Renal cortex interstitium (tissue), 11 donors: ENCODE measurements at regions not wholly inside any gene's neighbourhood (a gene's known extent, or its start where the extent isn't known, plus 50 kb on each side); places are given as distances from the start of the nearest gene placed in this dataset.
"Not testable (repeated sequence)": the region's sequence is repeated elsewhere in the genome, so short reads cannot be mapped to it uniquely, and the experiment has no call there.

Experiments
- DNase-seq, 11 donors: peaks; one replicate each; pipeline ENCODE4 v3.0.0-alpha.2; 2013; ENCODE audit warnings: low read depth in 9 of 11, low spot score in 4 of 11; ENCODE audit errors: extremely low read depth in 1 of 11

DNA sequence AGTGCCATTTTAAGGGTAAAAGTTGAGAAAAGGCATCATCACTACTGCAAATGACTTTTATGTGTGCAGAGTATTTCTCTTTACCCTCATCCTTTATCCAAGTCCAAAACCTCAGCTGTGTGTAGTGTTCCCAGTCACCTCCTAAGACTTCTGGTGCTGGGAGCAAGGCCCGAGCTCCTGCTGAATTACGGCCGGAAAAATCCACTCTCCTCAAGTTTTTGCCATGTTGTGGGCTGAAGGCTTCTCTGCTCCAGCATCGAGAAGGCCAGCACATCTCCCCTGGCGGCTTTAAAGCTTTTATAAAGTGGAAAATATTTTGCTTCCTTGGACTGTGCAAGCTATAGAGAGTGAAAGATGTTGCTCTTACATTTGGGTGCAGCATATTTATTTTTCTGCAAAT lies 153.2 kb upstream of the THBS2 start:
- no peak for DNase-seq

DNA sequence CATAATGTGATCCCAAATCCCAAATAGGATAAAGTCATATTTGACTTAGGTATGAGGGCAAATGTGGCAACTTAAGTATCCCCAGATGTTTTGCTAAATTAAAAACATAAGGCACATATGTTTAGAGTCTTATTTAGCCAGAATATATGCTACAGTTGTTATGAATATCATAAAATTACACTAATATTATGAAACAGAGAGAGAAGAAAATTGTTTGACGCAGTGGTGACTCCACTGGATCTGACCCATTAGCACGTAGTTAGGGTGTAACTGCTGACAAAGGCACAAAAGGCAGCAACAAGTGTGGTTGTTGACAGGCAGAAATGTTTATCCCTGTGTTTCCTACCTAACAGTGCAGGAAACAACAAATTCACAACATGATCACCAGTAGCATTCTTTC lies 152.4 kb upstream of the THBS2 start:
- DNase-seq, result no peak

DNA sequence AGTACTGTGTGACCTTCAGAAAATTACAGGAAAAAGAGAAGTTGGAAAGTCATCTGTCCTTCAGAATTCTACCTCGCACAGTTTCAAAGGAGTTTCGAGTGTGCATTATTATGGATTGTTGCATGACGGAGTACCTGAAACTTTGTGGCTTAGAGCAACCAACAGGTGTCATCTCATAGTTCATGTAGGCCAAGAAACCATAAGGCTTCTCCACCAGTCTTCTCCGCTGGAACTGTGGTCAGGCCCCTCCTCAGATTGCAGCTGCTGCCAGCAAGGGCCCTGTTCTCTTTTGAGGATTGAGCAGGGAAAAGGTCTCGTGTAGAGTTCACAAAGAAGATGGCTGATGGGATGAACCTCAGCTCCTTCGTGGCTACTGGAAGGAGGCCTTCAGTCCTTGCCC lies 151.2 kb upstream of the THBS2 start:
- no peak for DNase-seq

DNA sequence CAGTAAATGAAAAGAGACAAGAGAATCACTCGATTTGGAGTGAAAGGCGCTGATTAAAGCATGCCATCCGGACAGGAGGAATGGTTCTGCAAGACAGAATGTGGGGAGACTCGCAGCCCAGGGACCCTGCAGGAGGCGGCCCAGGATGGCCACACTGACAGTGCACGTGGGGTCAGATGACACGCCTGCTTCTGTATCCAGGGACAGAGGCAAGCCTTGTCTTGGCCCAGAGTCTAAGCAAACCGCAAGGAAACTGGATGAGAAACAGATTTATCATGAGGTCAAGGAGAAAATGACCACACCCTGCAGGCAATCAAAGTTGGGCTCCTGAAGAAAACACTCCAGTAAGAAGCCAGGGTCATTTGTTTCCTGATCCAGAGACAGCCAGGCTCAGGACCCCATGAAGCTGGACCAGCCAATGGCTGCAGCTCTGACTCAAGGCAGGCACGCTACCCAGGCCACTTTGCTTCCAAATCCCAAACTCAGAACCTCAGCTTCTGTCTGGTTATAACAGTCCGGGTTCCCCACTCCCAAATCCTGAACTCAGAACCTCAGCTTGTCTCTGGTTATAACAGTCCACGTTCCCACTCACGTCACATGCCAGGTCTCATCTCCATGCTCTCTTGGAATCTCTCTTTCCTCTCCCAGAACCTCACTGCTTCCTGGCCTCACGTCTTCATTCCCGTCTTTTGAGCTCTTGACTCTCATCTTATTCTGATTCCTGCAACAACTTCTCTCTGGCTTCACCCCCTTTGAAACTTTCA lies 144.9 kb upstream of the THBS2 start:
- no peak for DNase-seq

DNA sequence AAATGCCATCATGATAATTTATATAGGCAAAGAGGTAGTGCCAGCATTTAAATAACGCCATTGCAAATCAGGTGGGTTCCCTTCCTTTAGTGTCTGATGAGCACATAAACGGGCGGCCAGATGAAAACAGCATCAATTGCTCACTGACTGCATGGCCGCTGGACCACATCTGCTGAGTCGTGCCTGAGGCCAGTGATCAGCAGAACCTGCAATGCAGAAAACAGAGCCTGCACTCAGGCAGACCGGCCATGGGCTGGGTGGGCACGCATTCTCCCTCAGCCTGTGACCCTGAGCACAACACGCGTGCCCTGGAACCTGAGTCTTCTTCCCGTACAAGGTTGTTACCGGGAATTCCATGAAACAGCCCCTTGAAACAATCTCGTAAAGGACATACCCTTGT lies 144.0 kb upstream of the THBS2 start:
- no peak for DNase-seq

DNA sequence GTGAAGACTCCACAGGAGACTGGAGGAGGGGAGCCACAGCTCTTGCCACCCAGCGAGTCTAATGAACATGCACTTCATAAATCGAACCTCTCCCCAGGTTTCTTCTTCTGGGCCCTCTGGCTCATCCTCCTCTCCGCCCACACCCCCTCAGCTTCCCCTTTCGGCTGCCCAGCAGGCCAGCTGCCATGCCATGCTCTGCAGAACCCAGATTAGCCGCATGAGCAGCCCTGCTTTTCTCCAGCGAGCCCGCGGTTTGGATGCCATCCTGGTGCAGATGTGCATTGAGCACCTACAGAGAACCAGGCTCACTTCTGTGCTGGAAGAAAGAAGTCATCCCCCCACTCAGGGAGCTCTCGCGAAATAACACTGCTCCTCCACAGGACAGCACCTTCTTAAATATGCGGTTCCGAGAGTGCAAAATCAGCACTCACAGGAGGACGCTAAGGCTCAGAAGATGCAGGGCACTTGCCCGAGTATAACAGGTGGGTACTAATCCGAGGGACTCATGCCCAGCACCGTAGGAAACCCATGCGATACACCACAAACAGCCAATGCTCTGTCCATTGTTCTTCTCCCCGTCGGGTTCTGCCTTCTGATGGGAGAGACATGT lies 143.0 kb upstream of the THBS2 start:
- no peak for DNase-seq

DNA sequence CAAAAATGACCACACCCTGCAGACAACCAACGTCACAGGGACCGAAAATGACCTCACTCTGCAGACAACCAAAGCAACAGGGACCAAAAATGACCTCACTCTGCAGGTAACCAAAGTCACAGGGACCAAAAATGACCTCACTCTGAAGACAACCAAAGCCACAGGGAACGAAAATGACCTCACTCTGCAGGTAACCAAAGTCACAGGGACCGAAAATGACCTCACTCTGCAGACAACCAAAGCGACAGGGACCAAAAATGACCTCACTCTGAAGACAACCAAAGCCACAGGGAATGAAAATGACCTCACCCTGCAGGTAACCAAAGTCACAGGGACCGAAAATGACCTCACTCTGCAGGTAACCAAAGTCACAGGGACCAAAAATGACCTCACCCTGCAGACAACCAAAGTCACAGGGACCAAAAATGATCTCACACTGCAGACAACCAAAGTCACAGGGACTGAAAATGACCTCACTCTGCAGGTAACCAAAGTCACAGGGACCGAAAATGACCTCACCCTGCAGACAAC lies 142.4 kb upstream of the THBS2 start:
- not testable (repeated sequence) for DNase-seq

DNA sequence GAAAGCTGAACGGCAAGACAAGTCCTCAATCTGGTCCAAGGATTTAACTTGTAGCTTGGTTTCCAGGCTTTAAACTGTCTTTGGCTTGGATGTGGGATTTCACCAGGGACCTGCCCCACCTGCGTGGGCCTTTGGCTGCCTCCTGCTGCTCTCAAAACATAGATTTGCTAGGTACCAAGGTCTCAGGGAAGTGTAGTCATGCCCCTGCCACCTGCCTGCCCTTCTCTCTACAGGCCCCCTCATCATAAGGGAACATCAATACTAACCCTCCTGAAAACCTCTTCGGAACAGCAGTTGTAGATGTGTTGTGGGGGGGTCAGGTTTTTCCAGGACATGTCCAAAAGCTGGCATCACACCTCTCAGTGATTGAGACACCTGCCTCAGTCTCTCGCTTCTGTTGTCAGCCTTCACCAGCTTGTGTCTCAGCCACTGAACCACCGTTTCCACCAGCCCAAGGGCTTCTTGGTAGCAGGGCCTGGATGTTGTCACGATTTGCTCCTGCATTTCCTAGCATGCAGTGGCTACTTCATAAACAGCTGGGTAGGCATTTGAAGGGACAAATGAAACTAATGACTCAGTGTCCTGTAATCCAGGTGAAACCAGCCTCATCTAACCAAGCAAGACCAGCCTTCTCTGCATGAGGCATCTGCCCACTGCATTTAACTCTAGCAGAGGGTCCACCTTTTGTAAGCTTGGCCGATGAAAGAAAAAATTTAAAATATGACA lies 141.6 kb upstream of the THBS2 start:
- no peak for DNase-seq

DNA sequence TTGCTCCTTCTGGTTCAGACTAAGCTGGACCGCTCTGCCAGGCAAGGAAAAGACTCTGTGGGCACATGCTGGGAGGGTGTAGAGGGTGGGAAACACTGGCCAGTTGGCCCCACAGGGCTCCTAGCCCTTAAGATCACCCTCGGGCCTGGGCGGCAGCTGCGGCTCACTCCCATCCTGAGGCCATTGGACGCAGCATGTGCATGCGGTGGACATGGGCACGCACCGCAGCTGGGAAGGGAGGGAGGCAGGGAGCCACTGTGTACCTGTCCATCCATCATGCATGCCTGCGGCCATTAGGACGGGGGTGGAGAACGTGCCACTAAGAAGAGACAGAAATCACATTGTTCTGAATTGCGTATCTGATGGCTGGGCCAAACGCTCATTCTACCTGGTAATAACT lies 140.1 kb upstream of the THBS2 start:
- no peak for DNase-seq

DNA sequence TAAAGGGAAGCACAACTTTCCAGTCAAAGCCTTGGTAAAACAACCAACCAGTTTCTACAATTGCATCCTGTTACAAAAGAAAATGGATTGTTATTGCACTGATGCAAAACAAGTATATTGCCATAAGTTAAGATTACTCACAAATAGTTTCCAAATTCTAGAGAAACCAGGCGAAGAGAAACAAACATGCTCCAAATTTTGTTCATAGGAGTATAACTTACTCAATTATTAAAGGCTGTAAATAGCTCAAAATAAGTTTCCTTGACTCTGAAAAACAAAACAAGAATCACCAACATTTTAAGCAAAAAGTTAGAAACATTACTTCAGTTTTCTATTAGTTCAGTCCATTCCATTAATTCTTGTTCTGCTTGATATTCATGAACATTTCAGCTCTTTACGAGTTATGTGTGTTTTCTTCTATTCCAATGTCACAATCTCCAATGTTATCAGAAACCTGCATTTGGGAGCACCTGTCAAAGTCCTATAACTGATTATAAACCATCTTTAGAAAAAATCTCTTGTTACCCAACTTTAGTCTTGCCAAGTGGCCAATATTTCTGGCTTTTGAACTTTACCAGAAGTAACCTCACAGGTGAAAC lies 137.9 kb upstream of the THBS2 start:
- no peak for DNase-seq

DNA sequence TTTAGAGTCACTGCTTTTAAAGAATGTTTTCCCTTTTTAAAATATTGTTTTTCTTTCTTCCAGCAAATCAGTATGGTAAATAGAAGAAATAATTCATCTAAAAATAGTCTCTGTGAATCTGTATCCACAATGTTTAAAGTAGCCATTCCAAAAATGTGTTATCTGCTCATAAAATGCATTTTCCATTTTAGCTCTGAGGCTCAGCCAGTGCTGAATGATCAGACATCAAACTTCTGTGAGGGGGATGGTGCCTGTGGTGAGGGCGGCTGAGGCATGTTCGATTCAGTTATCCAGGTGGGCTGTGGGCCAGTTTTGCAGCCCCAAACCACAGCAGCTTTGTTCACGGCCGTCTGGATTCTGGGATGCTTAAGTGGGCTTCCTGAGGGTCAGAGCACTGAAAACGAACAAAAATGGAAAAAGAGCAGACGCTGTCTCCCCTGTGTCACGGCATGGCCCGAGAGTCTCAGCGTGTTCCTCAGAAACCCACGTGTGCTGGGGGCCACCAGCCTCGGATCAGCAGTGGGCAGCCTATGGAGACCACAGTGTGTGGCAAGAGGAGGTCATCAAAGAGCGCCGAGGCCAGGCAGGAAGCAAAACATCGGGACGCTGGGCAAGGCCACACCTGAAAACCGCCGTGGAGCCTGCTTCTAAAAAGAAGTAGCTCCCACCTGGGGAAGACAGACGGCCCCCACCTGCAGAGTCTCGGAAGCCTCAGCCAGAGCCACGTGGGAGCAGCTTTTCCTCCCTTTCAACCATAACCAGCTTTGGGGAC lies 134.9 kb upstream of the THBS2 start:
- DNase-seq, result no peak

DNA sequence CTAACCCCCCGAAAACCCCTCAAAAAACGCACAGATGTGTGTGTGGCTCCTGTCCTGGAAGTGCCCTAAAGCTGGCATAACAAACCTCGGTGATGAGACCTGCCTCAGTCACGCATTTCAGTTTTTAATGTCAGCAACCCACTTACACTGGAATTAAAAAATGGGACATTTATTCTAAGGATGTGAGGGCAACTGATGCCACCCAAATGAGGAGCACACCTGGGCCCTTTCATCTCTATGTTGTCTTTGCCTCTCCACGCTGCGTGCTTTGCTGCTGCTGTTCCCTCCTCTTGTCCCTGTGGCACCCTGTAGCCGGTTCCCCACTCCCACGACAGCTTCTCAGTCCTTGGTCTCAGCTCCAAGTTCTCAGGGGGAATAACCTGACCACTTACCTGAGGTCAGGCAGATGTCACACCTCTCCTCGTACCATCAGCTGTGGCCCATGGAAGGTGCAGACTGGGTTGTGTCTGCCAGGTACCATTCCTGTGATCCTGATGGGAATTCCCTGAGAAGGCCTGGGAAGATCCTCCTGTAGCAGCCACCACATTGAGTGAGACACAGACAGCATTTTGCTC lies 134.2 kb upstream of the THBS2 start:
- no peak for DNase-seq

DNA sequence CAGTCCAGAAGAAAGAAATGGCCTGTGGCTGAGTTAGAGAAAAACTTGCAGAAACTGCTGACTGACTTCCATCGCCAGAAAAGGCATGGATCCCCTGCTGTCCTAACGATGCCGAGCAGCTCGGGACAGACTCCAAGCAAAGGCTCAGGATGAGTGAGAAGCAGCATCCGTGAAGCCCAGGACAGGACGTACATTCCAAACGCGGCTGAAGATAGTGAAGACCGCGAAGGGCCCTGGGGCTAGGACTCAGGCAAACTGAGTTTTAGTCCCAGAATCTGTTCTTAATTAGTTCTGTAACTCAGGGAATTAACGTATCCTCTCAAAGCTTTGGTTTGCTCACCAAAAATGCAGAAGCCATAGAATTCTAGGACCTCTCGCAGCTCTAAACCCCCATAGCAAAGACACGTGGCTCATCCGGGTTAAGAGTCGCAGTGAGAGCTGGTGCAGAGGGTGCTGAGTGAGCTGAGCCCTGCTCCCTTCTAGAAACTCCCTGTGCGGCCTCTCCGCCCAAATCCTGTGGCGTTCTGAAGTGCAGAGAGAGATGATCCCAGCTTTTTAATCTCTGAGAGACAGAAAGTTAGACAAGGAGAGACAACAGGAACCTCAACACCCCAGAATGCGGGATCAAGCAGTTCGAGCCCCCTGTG lies 132.9 kb upstream of the THBS2 start:
- DNase-seq, result no peak

DNA sequence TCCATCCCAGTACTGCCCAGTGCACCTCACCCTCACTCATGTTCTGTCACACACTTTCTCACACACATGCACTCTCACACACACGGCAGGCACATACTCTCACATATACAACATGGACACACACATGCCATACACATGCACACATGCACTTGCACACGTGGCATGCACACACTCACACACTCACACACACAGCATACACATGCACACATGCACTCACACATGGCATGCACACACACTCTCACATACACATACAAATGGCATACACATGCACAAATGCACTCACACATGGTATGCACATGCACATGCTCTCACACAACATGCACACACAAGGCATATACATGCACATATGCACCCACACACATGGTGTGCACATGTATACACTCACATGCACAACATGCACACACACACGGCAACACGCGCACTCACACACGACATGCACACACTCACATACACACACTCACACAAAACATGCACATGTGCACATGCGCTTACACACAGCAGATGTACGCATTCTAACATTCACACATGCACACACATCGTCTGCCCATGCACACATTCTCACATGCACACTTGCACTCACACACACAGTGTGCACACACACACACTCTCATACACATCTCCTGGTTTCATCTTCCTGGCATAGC lies 131.7 kb upstream of the THBS2 start:
- no peak for DNase-seq

DNA sequence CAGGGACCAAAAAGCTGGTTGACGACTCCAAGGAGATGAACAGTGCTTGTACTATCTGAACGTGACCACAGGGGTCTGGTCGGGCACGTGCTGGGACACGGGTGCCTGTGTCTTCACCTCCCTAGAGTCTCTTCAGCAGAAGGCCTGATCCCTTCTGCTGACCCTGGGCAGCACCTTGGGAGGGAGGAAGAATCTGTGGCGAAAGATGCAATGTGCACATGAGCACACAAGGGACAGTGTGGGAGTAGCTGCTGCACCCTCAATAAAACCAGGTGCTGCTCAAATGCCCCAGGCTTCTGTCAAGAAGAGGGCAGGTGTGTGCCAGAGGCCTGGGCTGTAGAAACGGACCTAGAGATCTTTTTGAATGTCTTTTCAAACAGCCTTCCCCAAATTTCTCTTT lies 130.6 kb upstream of the THBS2 start:
- DNase-seq, result no peak

DNA sequence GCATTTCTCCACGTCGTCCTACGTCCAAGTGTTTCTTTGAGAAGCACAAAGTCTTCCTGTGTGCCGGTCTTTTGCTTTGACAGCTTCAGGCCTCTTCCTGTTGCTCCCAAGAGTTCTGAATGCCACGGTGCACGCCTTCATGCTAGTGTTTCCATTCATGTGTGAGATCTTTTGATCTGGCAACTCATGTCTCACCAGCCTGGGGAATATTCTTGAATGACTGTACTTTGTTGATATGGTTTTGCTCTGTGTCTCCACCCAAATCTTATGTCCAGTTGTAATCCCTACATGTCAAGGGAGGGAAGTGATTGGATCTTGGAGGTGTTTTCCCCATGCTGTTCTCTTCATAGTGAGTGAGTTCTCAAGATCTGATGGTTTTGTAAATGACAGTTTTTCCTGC lies 129.6 kb upstream of the THBS2 start:
- DNase-seq, result no peak

DNA sequence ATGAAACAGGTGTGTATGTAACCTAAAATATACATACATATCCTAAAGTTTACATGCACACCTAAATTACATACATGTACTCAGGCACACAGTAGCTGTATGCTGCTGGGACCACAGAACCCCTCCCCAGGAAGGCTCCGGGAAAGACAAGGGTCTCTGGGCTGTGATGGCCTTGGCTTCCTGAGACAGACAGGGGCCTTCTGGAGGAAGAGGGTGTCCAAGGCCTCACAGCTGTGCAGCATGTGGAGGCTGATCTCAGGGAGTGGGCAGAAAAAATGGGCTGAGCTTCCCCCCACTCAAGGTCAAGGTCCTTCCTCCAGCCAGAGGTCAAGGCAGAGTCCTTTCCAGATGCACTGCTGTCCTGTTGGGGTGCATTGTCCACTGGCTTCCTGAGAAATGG lies 129.1 kb upstream of the THBS2 start:
- no peak for DNase-seq

DNA sequence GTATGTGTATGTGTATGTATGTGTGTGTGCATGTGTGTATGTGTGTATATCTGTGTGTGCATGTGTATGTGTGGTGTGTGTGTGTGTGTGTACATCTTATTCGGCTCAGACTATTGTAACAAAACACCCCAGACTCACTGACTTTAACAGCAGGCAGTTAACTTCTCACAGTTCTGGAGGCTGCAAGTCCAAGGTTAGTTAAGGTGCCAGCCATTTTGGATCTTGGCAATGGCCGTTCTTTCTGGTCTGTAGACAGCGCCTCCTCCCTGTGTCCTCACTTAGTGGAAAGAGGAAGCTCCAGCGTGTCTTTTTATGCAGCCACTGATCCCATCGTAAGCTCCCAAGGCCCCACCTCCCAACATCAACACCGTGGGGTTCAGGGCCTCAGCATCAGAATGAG lies 128.3 kb upstream of the THBS2 start:
- DNase-seq, result no peak
